ENCODE measurements at regions not wholly inside any gene's neighbourhood (a gene's known extent, or its start where the extent isn't known, plus 50 kb on each side); places are given as distances from the start of the nearest gene placed in this dataset.

DNA sequence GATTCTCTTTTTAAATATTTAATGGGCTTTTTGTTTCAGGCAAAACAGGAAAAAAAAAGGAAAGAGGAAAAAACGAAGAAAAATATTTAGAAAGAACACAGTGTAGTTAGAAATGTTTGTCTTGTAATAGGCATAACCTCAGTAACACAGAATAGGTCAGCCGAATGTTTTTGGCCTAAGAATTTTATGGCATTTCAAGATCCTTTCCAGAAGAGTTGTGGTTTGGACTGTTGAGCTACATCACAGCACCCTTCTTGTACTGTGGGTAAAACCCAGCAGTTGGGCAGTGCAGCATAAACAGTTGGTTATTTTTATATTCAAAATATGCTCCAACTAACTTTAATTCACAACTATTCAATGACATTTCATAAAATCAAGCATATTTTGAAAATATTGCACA lies 474.4 kb upstream of the AGTR1 start:
- Histone ChIP-seq H3K4me2 (ENCODE audit: low read length) (no peak overlapping the region), H3K9me2 (replicated peaks; ENCODE audit: control insufficient read depth, low read length) (no peaks in the 10 kb centered on the region), H3K4me3 (ENCODE audit: low read length) (no peak overlapping the region), H3F3A (ENCODE audit: control insufficient read depth, insufficient read depth) (no peaks in the 10 kb centered on the region), H3K4me1 (ENCODE audit: control insufficient read depth, low read length) (no peaks in the 10 kb centered on the region), H3K27ac (ENCODE audit: low read depth, low read length) (no peak overlapping the region), H3K27me3 (ENCODE audit: control insufficient read depth, low read length) (no peaks in the 10 kb centered on the region), H3K79me2 (ENCODE audit: control insufficient read depth, low read length) (no peaks in the 10 kb centered on the region), H4K20me1 (ENCODE audit: control insufficient read depth, insufficient read depth, low read depth, low read length) (no peaks in the 10 kb centered on the region), H3K9me3 (ENCODE audit: control insufficient read depth, insufficient read depth, low read length) (no peaks in the 10 kb centered on the region), H3K36me3 (ENCODE audit: control insufficient read depth, low read length) (no peaks in the 10 kb centered on the region)
- TF ChIP-seq CTCF (IDR thresholded peaks at IDR 0.05; ENCODE audit: low read depth, low read length, poor library complexity, severe bottlenecking), result no peak
- TF ChIP-seq EZH2phosphoT487 (IDR thresholded peaks at IDR 0.05; ENCODE audit: borderline replicate concordance, low read length), result no peak

- Histone ChIP-seq H3K4me3 (ENCODE audit: low read length) (no peak overlapping the region), H3K4me2 (ENCODE audit: low read length) (no peak overlapping the region), H3K9me2 (replicated peaks; ENCODE audit: control insufficient read depth, low read length) (no peaks in the 10 kb centered on the region), H3K9me3 (ENCODE audit: control insufficient read depth, insufficient read depth, low read length) (no peaks in the 10 kb centered on the region), H3K27ac (ENCODE audit: low read depth, low read length) (no peak overlapping the region), H3K27me3 (ENCODE audit: control insufficient read depth, low read length) (no peaks in the 10 kb centered on the region), H4K20me1 (ENCODE audit: control insufficient read depth, insufficient read depth, low read depth, low read length) (no peaks in the 10 kb centered on the region), H3K36me3 (ENCODE audit: control insufficient read depth, low read length) (no peaks in the 10 kb centered on the region), H3K4me1 (ENCODE audit: control insufficient read depth, low read length) (no peaks in the 10 kb centered on the region), H3K79me2 (ENCODE audit: control insufficient read depth, low read length) (no peaks in the 10 kb centered on the region), H3F3A (ENCODE audit: control insufficient read depth, insufficient read depth) (no peaks in the 10 kb centered on the region)
- no peak for TF ChIP-seq CTCF (IDR thresholded peaks at IDR 0.05; ENCODE audit: low read depth, low read length, poor library complexity, severe bottlenecking)
- TF ChIP-seq EZH2phosphoT487 (IDR thresholded peaks at IDR 0.05; ENCODE audit: borderline replicate concordance, low read length), result no peak
These were observed 471.5 kb upstream of the AGTR1 start for GRCh38 chr3:148226246-148226645.

DNA sequence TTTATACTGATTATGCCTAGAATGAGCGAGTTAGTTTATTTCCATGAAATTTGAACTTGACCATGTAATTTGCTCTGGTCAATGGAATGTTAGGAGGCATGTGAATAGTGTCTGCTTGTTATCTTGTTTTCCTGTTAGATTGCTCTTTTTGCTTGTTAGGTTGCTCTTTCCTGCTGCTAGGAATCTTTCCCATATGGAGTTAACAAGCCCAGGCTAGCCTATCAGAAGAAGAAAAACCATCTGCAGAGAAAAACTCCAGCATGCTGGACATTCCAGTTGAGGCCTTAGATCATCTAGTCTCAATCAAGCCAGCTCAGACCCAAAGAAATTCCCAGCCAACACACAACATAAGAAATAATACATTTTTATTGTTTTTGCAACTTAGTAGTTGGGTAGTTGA lies 470.2 kb upstream of the AGTR1 start:
- no peaks in the 10 kb centered on the region for H3K27me3 ChIP-seq (ENCODE audit: control insufficient read depth, low read length)
- no peak overlapping the region for H3K4me3 ChIP-seq (ENCODE audit: low read length)
- H3K79me2 ChIP-seq (ENCODE audit: control insufficient read depth, low read length), result no peaks in the 10 kb centered on the region
- no peak overlapping the region for H3K4me2 ChIP-seq (ENCODE audit: low read length)
- no peak overlapping the region for H3K27ac ChIP-seq (ENCODE audit: low read depth, low read length)
- TF ChIP-seq EZH2phosphoT487 (IDR thresholded peaks at IDR 0.05; ENCODE audit: borderline replicate concordance, low read length) (no peak), CTCF (IDR thresholded peaks at IDR 0.05; ENCODE audit: low read depth, low read length, poor library complexity, severe bottlenecking) (no peak)
- H3K9me3 ChIP-seq (ENCODE audit: control insufficient read depth, insufficient read depth, low read length), result no peaks in the 10 kb centered on the region
- H4K20me1 ChIP-seq (ENCODE audit: control insufficient read depth, insufficient read depth, low read depth, low read length), result no peaks in the 10 kb centered on the region
- no peaks in the 10 kb centered on the region for H3F3A ChIP-seq (ENCODE audit: control insufficient read depth, insufficient read depth)
- H3K36me3 ChIP-seq (ENCODE audit: control insufficient read depth, low read length), result no peaks in the 10 kb centered on the region
- no peaks in the 10 kb centered on the region for H3K4me1 ChIP-seq (ENCODE audit: control insufficient read depth, low read length)
- no peaks in the 10 kb centered on the region for H3K9me2 ChIP-seq (replicated peaks; ENCODE audit: control insufficient read depth, low read length)

DNA sequence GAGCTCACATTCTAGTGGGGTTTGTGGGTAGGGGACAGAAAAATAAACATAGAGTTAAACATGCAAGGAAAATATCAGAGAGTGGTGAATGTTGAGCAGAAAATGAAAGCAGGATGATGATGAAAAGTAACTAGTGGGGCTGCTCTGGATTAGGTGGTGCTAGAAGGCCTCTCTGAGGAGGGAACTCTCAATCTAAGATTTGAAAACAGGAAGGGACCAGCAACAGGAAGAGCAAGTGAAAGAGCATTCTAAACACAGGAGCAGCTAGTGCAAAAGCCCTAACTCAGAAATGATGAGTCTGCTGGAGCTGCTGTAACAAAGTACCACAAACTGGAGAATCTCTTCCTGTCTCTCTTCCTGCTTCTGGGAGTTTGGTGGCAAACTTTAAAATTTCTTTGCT lies 468.6 kb upstream of the AGTR1 start:
- H3K4me2 ChIP-seq (ENCODE audit: low read length), result no peak overlapping the region
- no peaks in the 10 kb centered on the region for H3F3A ChIP-seq (ENCODE audit: control insufficient read depth, insufficient read depth)
- H3K4me3 ChIP-seq (ENCODE audit: low read length), result no peak overlapping the region
- no peaks in the 10 kb centered on the region for H3K79me2 ChIP-seq (ENCODE audit: control insufficient read depth, low read length)
- no peaks in the 10 kb centered on the region for H3K27me3 ChIP-seq (ENCODE audit: control insufficient read depth, low read length)
- H3K9me2 ChIP-seq (replicated peaks; ENCODE audit: control insufficient read depth, low read length), result no peaks in the 10 kb centered on the region
- no peaks in the 10 kb centered on the region for H4K20me1 ChIP-seq (ENCODE audit: control insufficient read depth, insufficient read depth, low read depth, low read length)
- H3K27ac ChIP-seq (ENCODE audit: low read depth, low read length), result no peak overlapping the region
- TF ChIP-seq EZH2phosphoT487 (IDR thresholded peaks at IDR 0.05; ENCODE audit: borderline replicate concordance, low read length), result no peak
- TF ChIP-seq CTCF (IDR thresholded peaks at IDR 0.05; ENCODE audit: low read depth, low read length, poor library complexity, severe bottlenecking), result no peak
- no peaks in the 10 kb centered on the region for H3K4me1 ChIP-seq (ENCODE audit: control insufficient read depth, low read length)
- H3K9me3 ChIP-seq (ENCODE audit: control insufficient read depth, insufficient read depth, low read length), result no peaks in the 10 kb centered on the region
- H3K36me3 ChIP-seq (ENCODE audit: control insufficient read depth, low read length), result no peaks in the 10 kb centered on the region
